ENCODE measurements at regions not wholly inside any gene's neighbourhood (a gene's known extent, or its start where the extent isn't known, plus 50 kb on each side); places are given as distances from the start of the nearest gene placed in this dataset.

GRCh38 chr4:19739101-19739651, 512.5 kb upstream of the SLIT2 start:
- Mint-ChIP-seq H3K27me3 (ENCODE audit: low read depth) (no peaks in the 10 kb centered on the region), H3K36me3 (ENCODE audit: low read depth) (no peaks in the 10 kb centered on the region), H3K4me3 (no peak overlapping the region), H3K9me3 (peaks cover 2% of the 10 kb centered on the region), H3K27ac (ENCODE audit: unreplicated experiment) (no peak overlapping the region), H3K4me1 (peaks cover 17% of the 10 kb centered on the region)
- DNase-seq (ENCODE audit: low read depth, low spot score), result no peak
- no peak for TF ChIP-seq CTCF (conservative IDR thresholded peaks at IDR 0.05)

- no peaks in the 10 kb centered on the region for H3K27me3 Mint-ChIP-seq (ENCODE audit: low read depth)
- peaks cover 3% of the 10 kb centered on the region for H3K9me3 Mint-ChIP-seq
- DNase-seq (ENCODE audit: low read depth, low spot score), result no peak
- H3K27ac Mint-ChIP-seq (ENCODE audit: unreplicated experiment), result no peak overlapping the region
- no peak overlapping the region for H3K4me3 Mint-ChIP-seq
- TF ChIP-seq CTCF (conservative IDR thresholded peaks at IDR 0.05), result no peak
- H3K4me1 Mint-ChIP-seq, result peaks cover 17% of the 10 kb centered on the region
- H3K36me3 Mint-ChIP-seq (ENCODE audit: low read depth), result no peaks in the 10 kb centered on the region
Observed at GRCh38 chr4:19736968-19737756, 514.5 kb upstream of the SLIT2 start.

GRCh38 chr4:19735012-19735411, 516.7 kb upstream of the SLIT2 start:
- Mint-ChIP-seq H3K4me3 (no peak overlapping the region), H3K27me3 (ENCODE audit: low read depth) (no peaks in the 10 kb centered on the region), H3K4me1 (peaks cover 23% of the 10 kb centered on the region), H3K9me3 (peaks cover 6% of the 10 kb centered on the region), H3K27ac (ENCODE audit: unreplicated experiment) (no peak overlapping the region), H3K36me3 (ENCODE audit: low read depth) (no peaks in the 10 kb centered on the region)
- no peak for TF ChIP-seq CTCF (conservative IDR thresholded peaks at IDR 0.05)
- DNase-seq (ENCODE audit: low read depth, low spot score), result no peak

- peaks cover 6% of the 10 kb centered on the region for H3K9me3 Mint-ChIP-seq
- no peaks in the 10 kb centered on the region for H3K36me3 Mint-ChIP-seq (ENCODE audit: low read depth)
- H3K4me3 Mint-ChIP-seq, result no peak overlapping the region
- H3K27me3 Mint-ChIP-seq (ENCODE audit: low read depth), result no peaks in the 10 kb centered on the region
- DNase-seq (ENCODE audit: low read depth, low spot score), result no peak
- H3K27ac Mint-ChIP-seq (ENCODE audit: unreplicated experiment), result no peak overlapping the region
- TF ChIP-seq CTCF (conservative IDR thresholded peaks at IDR 0.05), result no peak
- peaks cover 12% of the 10 kb centered on the region for H3K4me1 Mint-ChIP-seq
Observed at GRCh38 chr4:19729886-19730651, 521.6 kb upstream of the SLIT2 start.

- H3K4me1 Mint-ChIP-seq, result peaks cover 12% of the 10 kb centered on the region
- no peak for TF ChIP-seq CTCF (conservative IDR thresholded peaks at IDR 0.05)
- DNase-seq (ENCODE audit: low read depth, low spot score), result no peak
Observed at GRCh38 chr4:19728773-19729172, 522.9 kb upstream of the SLIT2 start.

More at GRCh38 chr4:19728773-19729172, 522.9 kb upstream of the SLIT2 start:
- Mint-ChIP-seq H3K27ac (ENCODE audit: unreplicated experiment) (no peak overlapping the region), H3K27me3 (ENCODE audit: low read depth) (no peaks in the 10 kb centered on the region), H3K36me3 (ENCODE audit: low read depth) (no peaks in the 10 kb centered on the region), H3K4me3 (no peak overlapping the region), H3K9me3 (peaks cover 3% of the 10 kb centered on the region)
